Fibroblast of gingiva (primary cell): ENCODE measurements at regions not wholly inside any gene's neighbourhood (a gene's known extent, or its start where the extent isn't known, plus 50 kb on each side); places are given as distances from the start of the nearest gene placed in this dataset.

ENCODE experiments used
- DNase-seq: peaks from one replicate; pipeline ENCODE4 v3.0.0-alpha.2; 2011; ENCODE audit warnings: low read depth

DNA sequence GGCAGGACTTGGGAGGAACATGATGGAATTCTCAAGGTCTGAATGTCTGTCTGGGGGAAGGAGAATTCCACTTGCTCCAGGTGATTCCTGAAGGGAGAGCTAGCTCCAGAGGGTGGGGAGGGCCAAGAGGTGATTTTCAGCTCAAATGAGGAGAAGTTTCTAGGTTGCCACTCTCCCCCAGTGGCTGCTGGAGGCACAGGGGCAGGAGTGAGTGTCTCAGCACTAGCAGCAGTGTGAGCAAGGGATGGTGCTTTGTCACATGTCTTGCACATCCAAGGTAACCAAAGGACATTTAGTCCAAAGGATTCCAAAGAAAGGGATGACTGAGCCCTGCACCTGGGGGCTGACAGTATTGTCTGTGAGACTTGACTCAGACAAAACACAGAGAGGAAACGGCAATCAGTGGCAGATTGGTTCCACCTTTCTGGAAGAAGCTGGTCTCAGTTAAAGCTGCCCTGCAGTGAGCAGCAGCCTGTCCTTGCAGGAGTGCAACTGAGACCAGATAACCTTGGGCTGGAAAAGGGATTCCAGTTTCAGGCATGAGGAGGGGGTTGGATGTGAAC, 51.2 kb upstream of the PCBD1 start:
- DNase-seq, result no peak

GRCh38 chr10:70940834-70941568, 52.6 kb upstream of the PCBD1 start:
- no peak for DNase-seq

- no peak for DNase-seq
Measured at GRCh38 chr10:70942125-70942524, 53.8 kb upstream of the PCBD1 start.

DNA sequence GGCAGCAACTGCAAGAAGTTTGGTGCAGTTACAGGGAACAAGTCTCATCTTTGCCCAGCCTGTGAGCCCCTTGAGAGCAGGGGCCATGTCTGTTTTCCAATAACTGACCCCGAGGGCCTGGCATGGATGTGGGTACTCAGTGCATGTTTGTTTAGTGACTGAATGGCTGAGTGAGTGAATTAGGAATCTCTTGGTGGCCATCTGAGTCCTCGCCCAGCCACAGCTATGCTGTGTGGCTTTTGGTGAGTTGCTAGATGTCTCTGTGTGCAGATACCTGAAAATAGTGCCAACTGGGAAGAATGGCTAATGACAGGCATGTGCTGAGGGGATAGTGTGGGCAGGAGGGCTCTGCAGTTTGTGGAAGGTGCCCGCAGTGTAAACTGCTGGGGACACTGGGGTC, 54.4 kb upstream of the PCBD1 start:
- DNase-seq, result no peak

GRCh38 chr10:70943249-70943648, 54.9 kb upstream of the PCBD1 start:
- DNase-seq, result no peak

- no peak for DNase-seq
Measured at GRCh38 chr10:70943841-70944466, 55.6 kb upstream of the PCBD1 start.

DNA sequence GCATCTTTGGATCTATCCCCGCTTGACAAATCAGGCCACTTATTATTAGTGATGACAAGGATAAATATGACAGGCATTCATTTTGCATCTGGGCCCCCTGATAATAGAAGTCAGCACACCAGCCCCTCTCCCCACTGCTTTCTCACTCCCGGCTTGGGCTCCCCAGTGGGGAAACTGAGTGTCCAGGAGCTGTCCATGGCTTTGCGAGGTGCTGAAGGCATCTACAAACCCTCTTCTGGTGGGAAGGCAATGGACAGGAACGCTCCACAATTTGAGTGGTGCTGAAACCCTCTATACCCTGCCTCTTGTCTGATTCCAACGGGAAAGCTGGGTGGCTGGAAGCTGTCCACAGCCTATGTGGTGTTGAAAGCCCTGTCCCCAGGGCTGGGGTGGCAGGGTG, 61.7 kb upstream of the PCBD1 start:
- DNase-seq, result no peak

DNA sequence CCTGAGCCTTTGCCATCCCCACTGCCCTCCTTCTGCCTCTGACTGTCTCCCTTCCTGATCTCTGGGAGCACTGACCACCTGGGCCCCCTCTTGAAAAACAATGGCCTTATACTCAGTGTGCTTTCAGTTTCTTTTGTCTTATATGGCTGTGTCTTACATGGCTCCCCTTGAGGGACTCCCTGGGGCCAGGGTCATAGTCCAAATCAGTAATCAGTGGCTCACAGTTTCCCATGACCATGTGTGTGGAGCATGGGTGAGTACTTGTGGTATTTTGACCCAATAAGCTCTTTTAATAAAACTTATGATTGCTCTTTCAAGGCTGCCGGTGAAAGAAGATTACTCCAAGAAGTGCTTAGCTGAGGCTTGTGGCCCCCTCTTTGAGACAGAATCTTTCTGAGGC, 62.4 kb upstream of the PCBD1 start:
- DNase-seq, result no peak

DNA sequence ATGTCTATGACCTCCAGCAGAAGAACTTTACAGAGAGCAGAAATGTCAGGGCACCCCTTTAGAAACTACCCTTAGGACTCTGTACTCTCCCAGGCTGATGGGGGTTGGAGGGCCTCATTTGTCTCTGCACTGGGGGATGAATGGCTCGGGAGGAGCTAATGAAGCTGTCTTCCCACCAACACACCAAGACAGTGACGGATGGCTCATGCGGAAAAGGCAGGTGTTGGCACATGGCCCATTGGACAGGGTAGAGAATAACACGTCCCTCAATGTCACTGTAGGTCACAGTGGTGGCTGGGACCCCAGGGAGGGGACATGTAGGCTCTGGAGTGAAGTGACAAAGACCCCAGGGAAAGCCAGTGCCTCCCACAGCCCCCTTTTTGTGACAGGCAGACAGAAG, 64.0 kb upstream of the PCBD1 start:
- no peak for DNase-seq

DNA sequence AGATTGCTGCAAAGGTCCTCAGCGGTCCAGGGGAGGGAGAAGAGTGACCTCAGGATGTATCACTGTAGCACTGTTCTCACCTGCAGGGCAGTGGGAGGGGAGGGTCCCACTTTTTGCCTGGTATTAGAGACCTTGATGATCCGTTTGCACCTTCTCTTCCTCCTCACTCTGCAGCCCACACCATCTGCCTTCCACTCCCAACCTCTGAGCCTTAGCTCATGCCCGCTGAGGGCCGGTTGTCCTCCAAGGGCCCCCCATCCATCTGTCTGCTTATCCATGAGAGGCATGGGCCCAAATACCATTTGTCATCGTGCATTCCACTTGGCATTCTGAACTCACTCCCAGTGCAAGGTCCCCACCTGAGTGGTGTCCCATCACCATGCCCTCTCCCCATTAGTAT, 64.6 kb upstream of the PCBD1 start:
- DNase-seq, result no peak

DNA sequence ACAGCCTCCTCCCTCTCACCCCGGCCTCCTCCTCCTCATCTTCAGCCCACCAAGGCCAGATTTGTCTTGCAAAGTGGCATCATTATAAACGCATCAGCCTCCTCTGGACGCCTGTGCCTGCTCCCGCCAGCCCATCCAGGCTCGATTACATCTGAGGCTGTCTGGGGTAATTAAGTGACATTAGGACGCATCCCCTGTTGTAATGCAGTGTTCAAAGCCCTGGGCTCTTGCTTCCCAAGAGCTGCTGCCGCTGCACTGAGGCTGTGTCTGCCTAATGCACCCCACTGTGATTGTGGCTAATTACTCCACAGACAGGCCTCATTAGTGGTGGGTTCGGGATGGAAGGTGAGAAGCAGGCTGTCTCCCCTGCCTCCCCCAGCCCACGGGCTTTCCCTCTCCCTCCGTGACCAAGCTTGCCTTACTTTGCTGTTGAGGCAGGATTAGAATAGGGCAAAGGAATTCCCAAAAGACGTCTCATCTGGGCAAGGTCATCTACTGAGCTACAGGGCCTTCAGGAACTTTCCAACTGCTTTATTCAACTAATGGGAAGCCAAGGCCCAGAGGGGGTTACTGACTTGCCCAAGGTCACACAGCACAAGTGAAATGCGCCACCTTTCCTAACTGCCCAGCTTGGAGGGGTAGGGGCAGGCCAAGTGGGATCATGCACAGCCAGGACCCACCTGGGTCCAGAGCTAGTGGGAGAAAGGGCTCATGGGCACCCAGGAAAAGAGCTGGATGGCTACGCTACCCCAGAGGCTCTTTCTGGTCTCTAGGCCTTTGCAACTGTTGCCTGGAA, 66.2 kb upstream of the PCBD1 start:
- DNase-seq, result no peak

DNA sequence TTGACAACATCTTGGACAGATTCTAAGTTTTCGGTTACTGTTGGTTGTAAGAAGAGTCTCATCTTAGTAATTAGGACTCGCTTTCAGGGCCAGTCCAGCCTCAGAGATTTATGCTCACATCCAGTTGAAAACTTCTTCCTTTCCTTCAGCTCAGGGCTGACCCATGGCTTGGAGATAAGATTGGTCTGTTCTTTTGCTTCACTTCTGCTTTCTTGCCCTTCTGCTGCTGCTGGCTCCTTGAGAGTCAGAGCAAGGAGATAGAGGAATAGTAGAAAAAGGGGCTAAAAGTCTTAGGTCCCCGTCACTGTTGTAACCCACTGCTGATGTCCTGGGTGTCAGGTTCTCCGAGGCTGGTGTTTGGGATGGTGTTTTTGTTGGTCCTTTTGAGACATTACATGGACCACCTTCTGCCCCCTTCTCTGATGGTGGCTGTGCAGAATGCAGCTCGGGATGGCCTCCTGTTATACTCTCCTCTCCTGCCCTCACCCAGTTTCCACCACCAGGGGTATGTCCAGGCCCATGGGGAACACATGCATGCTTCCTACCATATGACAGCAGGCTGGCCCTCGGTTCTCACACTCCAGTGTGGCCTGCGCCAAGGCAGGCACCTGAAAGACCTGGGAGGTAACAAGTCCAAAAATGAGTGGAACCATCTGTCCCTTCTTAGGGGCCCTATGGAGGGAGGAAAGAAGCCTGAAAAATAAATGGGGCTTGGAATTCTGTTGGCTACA, 67.8 kb upstream of the PCBD1 start:
- DNase-seq, result no peak

DNA sequence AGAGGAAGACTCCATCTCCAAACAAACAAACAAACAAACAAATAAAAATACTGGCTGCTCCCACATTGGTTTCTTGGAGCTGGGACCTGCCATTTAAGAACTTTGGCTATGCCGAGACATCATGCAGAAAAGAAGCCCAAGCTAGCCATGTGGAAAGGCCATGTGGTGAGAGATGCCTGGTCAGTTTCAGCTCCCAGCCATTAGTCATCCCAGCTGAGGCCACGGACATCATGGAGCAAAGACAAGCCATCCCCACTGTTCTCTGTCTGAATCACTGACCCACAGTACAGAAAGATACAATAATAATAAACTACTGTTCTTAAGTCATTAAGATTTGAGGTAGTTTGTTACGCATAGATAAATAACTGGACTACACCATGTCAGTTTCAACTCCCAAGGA, 70.0 kb upstream of the PCBD1 start:
- DNase-seq, result no peak

DNA sequence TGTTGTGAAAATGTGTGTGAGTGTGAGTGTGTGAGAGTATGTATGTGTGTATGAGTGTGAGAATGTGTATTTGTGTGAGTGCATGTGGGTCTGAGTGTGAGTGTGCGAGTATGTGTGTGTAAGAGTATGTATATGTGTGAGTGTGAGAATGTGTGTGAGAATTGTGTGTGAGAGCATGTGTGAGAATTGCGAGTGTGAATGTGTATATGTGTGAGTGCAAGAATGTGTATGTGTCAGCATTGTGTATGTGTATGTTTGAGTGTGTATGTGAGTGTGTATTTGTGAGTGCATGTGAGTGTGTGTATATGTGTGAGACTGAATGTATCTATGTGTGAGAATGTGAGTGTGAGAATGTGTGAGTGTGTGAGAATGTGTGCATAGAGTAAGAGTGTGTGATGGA, 72.0 kb upstream of the PCBD1 start:
- DNase-seq, result no peak

DNA sequence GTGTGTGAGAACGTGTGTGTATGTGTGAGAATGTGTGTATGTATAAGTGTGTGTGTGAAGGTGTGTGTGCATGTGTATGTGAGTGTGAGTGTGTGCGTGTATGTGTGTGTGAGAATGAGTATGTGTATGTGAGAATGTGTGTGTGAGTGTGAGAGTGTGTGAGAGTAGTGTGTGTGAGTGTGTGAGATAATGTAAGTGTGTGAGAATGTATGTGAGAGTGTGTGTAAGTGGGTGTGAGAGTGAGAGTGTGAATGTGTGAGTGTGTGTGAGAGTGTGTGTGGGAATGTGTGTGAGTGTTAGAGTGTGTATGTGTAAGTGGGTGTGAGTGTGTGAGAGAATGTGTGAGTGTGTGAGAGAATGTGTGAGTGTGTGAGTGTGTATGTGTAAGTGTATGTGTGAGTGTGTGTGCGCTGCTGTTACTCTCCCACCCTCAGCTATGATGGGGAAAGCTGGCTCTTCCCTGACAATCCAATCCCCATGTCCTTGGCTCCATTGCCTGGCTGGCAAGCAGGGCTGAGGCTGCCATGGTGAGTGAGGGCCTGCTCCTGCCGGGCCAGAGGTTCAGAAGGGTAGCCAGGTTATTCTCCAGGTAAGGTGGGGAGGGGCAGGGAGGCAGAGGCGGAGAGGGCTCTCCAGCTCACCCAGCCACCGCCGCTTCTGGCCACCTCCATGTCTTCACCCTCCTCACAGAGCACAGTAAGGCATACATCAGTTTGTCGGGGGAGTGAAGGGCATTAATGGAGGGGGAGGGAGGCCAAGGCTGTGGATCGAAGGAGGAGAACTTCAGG, 72.6 kb upstream of the PCBD1 start:
- DNase-seq, result no peak

- no peak for DNase-seq
Measured at GRCh38 chr10:70962686-70963085, 74.3 kb upstream of the PCBD1 start.

DNA sequence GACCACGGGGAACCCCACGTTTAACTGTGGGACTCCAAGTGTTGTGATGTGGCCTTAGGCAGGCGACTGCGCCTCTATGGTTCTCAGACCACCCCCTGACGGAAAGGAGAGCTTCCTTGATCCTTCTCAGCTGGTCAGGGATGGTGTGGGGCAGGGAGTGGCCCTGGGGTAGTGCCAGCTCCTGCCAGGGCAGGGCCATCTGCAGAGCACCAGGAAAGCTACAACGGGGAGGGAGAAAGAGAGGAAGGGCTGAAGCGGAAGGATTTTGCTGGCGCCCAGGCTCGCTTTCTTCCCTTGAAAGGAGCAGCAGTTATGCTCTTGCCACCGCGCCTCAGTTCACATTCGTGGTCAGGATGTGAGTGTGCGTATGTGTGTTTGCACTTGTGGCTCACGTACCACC, 74.9 kb upstream of the PCBD1 start:
- no peak for DNase-seq

DNA sequence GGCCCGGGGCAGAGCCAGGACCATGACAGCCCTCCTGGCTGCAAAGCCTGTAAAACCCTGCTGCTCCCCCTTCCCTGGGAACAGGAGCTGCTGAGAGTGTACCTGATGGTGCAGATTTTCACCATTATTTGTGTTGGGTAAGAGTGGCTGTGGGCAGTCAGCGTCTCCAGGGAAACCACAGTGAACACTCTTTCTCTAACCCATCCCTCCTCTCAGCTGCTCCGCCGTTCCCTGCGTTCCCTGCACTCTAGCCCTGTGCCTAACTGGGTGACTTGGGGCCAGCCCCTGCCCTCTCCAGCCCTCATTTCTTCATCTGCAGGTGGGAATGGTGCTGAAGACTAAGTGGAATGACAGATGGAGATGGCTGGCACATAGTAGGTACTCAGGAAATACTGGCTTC, 75.9 kb upstream of the PCBD1 start:
- DNase-seq, result no peak

DNA sequence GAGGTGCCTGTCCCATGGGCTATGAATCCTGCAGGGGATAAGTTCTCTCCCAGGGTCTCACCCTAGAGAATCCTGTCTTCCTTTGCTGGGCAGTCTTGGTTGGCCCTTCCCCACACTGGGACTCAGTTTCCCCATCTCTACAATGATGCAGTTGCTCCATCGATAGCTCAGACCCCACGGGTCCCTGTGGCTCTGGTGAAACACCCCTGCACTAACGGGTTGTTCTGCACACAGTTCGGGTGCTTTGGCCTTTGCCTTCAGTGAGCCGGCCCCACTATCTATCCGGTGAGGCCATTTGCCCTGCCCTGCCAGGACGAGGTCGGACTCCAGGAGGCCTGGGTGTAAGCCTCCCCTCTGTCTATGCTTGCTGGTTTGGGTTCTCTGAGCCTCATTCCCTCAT, 76.5 kb upstream of the PCBD1 start:
- no peak for DNase-seq

- no peak for DNase-seq
Measured at GRCh38 chr10:70965566-70965965, 77.2 kb upstream of the PCBD1 start.
